ENCODE measurements at regions not wholly inside any gene's neighbourhood (a gene's known extent, or its start where the extent isn't known, plus 50 kb on each side); places are given as distances from the start of the nearest gene placed in this dataset.

DNA sequence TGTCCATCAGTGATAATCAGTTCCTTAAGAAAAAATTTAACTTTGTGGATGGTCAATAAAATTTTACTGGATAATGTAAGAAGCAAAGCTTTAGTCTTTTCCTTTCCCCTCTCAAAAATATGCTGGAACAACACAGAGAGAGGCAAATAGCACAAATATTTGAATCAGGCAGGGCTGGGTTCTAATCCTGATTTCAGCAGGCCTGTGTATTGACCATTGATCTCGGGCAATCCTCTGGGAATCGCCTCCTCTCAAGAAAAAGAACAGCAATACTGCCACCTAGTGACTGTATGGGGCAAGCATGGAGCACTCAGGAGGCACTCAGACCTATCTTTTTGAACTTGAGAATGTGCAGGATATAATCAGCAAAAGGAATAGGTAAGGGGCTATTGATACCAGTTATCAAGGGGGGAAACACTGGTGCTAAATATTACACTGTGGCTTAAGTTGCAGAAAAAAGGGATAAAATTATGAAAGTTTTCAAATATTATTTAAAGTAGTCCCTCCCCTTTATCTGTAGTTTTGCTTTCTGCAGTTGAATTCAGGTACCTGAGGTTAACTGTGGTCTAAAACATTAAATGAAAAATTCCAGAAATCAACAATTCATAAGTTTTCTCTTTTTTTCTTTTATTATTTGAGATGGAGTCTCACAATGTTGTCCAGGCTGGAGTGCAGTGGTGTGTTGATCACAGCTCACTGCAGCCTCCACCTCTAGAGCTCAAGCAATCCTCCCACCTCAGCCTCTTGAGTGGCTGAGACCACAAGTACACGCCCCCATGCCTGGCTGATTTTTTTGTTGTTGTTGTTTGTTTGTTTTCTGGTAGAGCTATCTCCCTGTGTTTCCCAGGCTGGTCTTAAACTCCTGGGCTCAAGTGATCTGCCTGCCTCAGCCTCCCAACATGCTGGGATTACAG is 91.8 kb upstream of the NHSL1 start:
- TF ChIP-seq EZH2phosphoT487 (IDR thresholded peaks at IDR 0.05; ENCODE audit: insufficient read depth, low read depth), result no peak
- no peak for TF ChIP-seq EZH2 (IDR thresholded peaks at IDR 0.05; ENCODE audit: insufficient read depth, poor library complexity, severe bottlenecking)
